ENCODE measurements at regions not wholly inside any gene's neighbourhood (a gene's known extent, or its start where the extent isn't known, plus 50 kb on each side); places are given as distances from the start of the nearest gene placed in this dataset.

- H3K27ac Mint-ChIP-seq = no peak overlapping the region
- peaks cover 4 to 18% of the 10 kb centered on the region in 2 donors for H3K27me3 Mint-ChIP-seq (ENCODE audit: low read depth in 2 of 2)
- H3K4me1 Mint-ChIP-seq = no peaks in the 10 kb centered on the region
- Histone ChIP-seq H3K36me3 (ENCODE audit: control insufficient read depth, insufficient read depth, low read length) (no peaks in the 10 kb centered on the region), H3K9me3 (ENCODE audit: control insufficient read depth, insufficient read depth, low read length) (no peaks in the 10 kb centered on the region), H3K4me1 (ENCODE audit: control insufficient read depth, insufficient read depth, low read length) (no peaks in the 10 kb centered on the region), H3K27me3 (ENCODE audit: control insufficient read depth, insufficient read depth, low read length) (no peaks in the 10 kb centered on the region), H3K4me3 (ENCODE audit: low read length) (no peak overlapping the region), H3K27ac (ENCODE audit: low read length) (no peak overlapping the region)
- H3K9me3 Mint-ChIP-seq = no peaks in the 10 kb centered on the region
- intact Hi-C loops (cut with micrococcal nuclease) = no loop called here
- ATAC-seq = no peak
- no peaks in the 10 kb centered on the region for H3K36me3 Mint-ChIP-seq
- 66% methylated on average over 8 of the region's 8 CpGs for WGBS (ENCODE audit: insufficient coverage)
- no peak overlapping the region for H3K4me3 Mint-ChIP-seq
- no peak for DNase-seq
- no peak for TF ChIP-seq CTCF (IDR thresholded peaks at IDR 0.05)
Observed at GRCh38 chr22:49202226-49202625, 625.4 kb downstream of the BRD1 start.

GRCh38 chr22:49201046-49201970 lies 626.4 kb downstream of the BRD1 start:
- H3K9me3 ChIP-seq (ENCODE audit: control insufficient read depth, insufficient read depth, low read length) = no peaks in the 10 kb centered on the region
- no peaks in the 10 kb centered on the region for H3K4me1 ChIP-seq (ENCODE audit: control insufficient read depth, insufficient read depth, low read length)
- H3K36me3 Mint-ChIP-seq = no peaks in the 10 kb centered on the region
- intact Hi-C loops (cut with micrococcal nuclease) = no loop called here
- ATAC-seq (no peak), DNase-seq (no peak)
- peaks cover 4 to 18% of the 10 kb centered on the region in 2 donors for H3K27me3 Mint-ChIP-seq (ENCODE audit: low read depth in 2 of 2)
- no peaks in the 10 kb centered on the region for H3K36me3 ChIP-seq (ENCODE audit: control insufficient read depth, insufficient read depth, low read length)
- H3K4me3 ChIP-seq (ENCODE audit: low read length) = no peak overlapping the region
- 81% methylated on average over 22 of the region's 22 CpGs for WGBS (ENCODE audit: insufficient coverage)
- H3K4me3 Mint-ChIP-seq = no peak overlapping the region
- no peaks in the 10 kb centered on the region for H3K4me1 Mint-ChIP-seq
- no peak overlapping the region for H3K27ac ChIP-seq (ENCODE audit: low read length)
- no peaks in the 10 kb centered on the region for H3K27me3 ChIP-seq (ENCODE audit: control insufficient read depth, insufficient read depth, low read length)
- H3K27ac Mint-ChIP-seq = no peak overlapping the region
- no peak for TF ChIP-seq CTCF (IDR thresholded peaks at IDR 0.05)
- no peaks in the 10 kb centered on the region for H3K9me3 Mint-ChIP-seq

GRCh38 chr22:49199224-49199623 lies 628.4 kb downstream of the BRD1 start:
- DNase-seq (no peak), ATAC-seq (no peak)
- H3K9me3 Mint-ChIP-seq = no peaks in the 10 kb centered on the region
- Histone ChIP-seq H3K4me1 (ENCODE audit: control insufficient read depth, insufficient read depth, low read length) (no peaks in the 10 kb centered on the region), H3K27me3 (ENCODE audit: control insufficient read depth, insufficient read depth, low read length) (no peaks in the 10 kb centered on the region), H3K9me3 (ENCODE audit: control insufficient read depth, insufficient read depth, low read length) (no peaks in the 10 kb centered on the region), H3K36me3 (ENCODE audit: control insufficient read depth, insufficient read depth, low read length) (no peaks in the 10 kb centered on the region), H3K27ac (ENCODE audit: low read length) (no peak overlapping the region), H3K4me3 (ENCODE audit: low read length) (no peak overlapping the region)
- H3K4me3 Mint-ChIP-seq = no peak overlapping the region
- no peaks in the 10 kb centered on the region for H3K4me1 Mint-ChIP-seq
- H3K27ac Mint-ChIP-seq = no peak overlapping the region
- intact Hi-C loops (cut with micrococcal nuclease) = no loop called here
- peaks cover 4 to 18% of the 10 kb centered on the region in 2 donors for H3K27me3 Mint-ChIP-seq (ENCODE audit: low read depth in 2 of 2)
- WGBS (ENCODE audit: insufficient coverage) = 78% methylated on average over 5 of the region's 5 CpGs
- no peak for TF ChIP-seq CTCF (IDR thresholded peaks at IDR 0.05)
- no peaks in the 10 kb centered on the region for H3K36me3 Mint-ChIP-seq

GRCh38 chr22:49198705-49199084 lies 629.0 kb downstream of the BRD1 start:
- intact Hi-C loops (cut with micrococcal nuclease) = no loop called here
- 67% methylated on average over 5 of the region's 6 CpGs for WGBS (ENCODE audit: insufficient coverage)
- no peak for DNase-seq
- Histone ChIP-seq H3K9me3 (ENCODE audit: control insufficient read depth, insufficient read depth, low read length) (no peaks in the 10 kb centered on the region), H3K36me3 (ENCODE audit: control insufficient read depth, insufficient read depth, low read length) (no peaks in the 10 kb centered on the region), H3K27ac (ENCODE audit: low read length) (no peak overlapping the region), H3K27me3 (ENCODE audit: control insufficient read depth, insufficient read depth, low read length) (no peaks in the 10 kb centered on the region), H3K4me1 (ENCODE audit: control insufficient read depth, insufficient read depth, low read length) (no peaks in the 10 kb centered on the region), H3K4me3 (ENCODE audit: low read length) (no peak overlapping the region)
- no peaks in the 10 kb centered on the region for H3K36me3 Mint-ChIP-seq
- no peak for ATAC-seq
- H3K27me3 Mint-ChIP-seq (ENCODE audit: low read depth in 2 of 2) = peaks cover 4 to 16% of the 10 kb centered on the region in 2 donors
- TF ChIP-seq CTCF (IDR thresholded peaks at IDR 0.05) = no peak
- H3K9me3 Mint-ChIP-seq = no peaks in the 10 kb centered on the region
- no peak overlapping the region for H3K27ac Mint-ChIP-seq
- no peaks in the 10 kb centered on the region for H3K4me1 Mint-ChIP-seq
- H3K4me3 Mint-ChIP-seq = no peak overlapping the region
